ENCODE measurements at regions not wholly inside any gene's neighbourhood (a gene's known extent, or its start where the extent isn't known, plus 50 kb on each side); places are given as distances from the start of the nearest gene placed in this dataset.

- Histone ChIP-seq H2BK120ac (ENCODE audit: low read depth, low read length) (no peak overlapping the region), H3K4me1 (ENCODE audit: control insufficient read depth, low read depth, low read length) (no peaks in the 10 kb centered on the region), H3K36me3 (ENCODE audit: control insufficient read depth, insufficient read depth, low read length) (no peaks in the 10 kb centered on the region), H4K5ac (ENCODE audit: low read length) (no peak overlapping the region), H3K9ac (ENCODE audit: low read length) (no peak overlapping the region), H3K27me3 (ENCODE audit: insufficient read depth, low read length, poor library complexity) (no peaks in the 10 kb centered on the region), H3K4me2 (ENCODE audit: low read length) (no peak overlapping the region), H3K79me2 (ENCODE audit: control insufficient read depth, insufficient read depth, low read length) (no peaks in the 10 kb centered on the region), H3K27ac (ENCODE audit: low read depth, low read length) (no peak overlapping the region), H3K4ac (ENCODE audit: low read depth, low read length) (no peak overlapping the region), H4K8ac (ENCODE audit: low read depth, low read length) (no peak overlapping the region), H2BK5ac (ENCODE audit: low read length) (no peak overlapping the region), H3K79me1 (ENCODE audit: low read length) (no peaks in the 10 kb centered on the region), H2BK15ac (replicated peaks; ENCODE audit: low read depth) (no peak overlapping the region), H3K56ac (ENCODE audit: low read length) (no peak overlapping the region), H2AK5ac (ENCODE audit: low read length) (no peak overlapping the region), H3K23ac (ENCODE audit: low read length) (no peak overlapping the region), H3K18ac (ENCODE audit: low read length) (no peak overlapping the region), H3K4me3 (ENCODE audit: low read length) (no peak overlapping the region)
- no CpG with 5 or more reads among the region's 10 CpGs for WGBS (ENCODE audit: extremely low coverage, insufficient coverage, low lambda C conversion rate)
- no peak for DNase-seq
Observed at GRCh38 chr2:381181-381580, 93.3 kb upstream of the ALKAL2 start.

- Histone ChIP-seq H2BK120ac (ENCODE audit: low read depth, low read length) (no peak overlapping the region), H3K79me1 (ENCODE audit: low read length) (no peaks in the 10 kb centered on the region), H2AK5ac (ENCODE audit: low read length) (no peak overlapping the region), H3K27me3 (ENCODE audit: insufficient read depth, low read length, poor library complexity) (no peaks in the 10 kb centered on the region), H2BK5ac (ENCODE audit: low read length) (no peak overlapping the region), H3K36me3 (ENCODE audit: control insufficient read depth, insufficient read depth, low read length) (no peaks in the 10 kb centered on the region), H3K9ac (ENCODE audit: low read length) (no peak overlapping the region), H3K23ac (ENCODE audit: low read length) (no peak overlapping the region), H4K8ac (ENCODE audit: low read depth, low read length) (no peak overlapping the region), H3K27ac (ENCODE audit: low read depth, low read length) (no peak overlapping the region), H3K4ac (ENCODE audit: low read depth, low read length) (no peak overlapping the region), H3K79me2 (ENCODE audit: control insufficient read depth, insufficient read depth, low read length) (no peaks in the 10 kb centered on the region), H3K18ac (ENCODE audit: low read length) (no peak overlapping the region), H3K4me1 (ENCODE audit: control insufficient read depth, low read depth, low read length) (no peaks in the 10 kb centered on the region), H3K4me3 (ENCODE audit: low read length) (no peak overlapping the region), H4K5ac (ENCODE audit: low read length) (no peak overlapping the region), H3K56ac (ENCODE audit: low read length) (no peak overlapping the region), H2BK15ac (replicated peaks; ENCODE audit: low read depth) (no peak overlapping the region), H3K4me2 (ENCODE audit: low read length) (no peak overlapping the region)
- DNase-seq = no peak
- WGBS (ENCODE audit: extremely low coverage, insufficient coverage, low lambda C conversion rate) = no CpG with 5 or more reads among the region's 7 CpGs
Observed at GRCh38 chr2:380772-381171, 92.9 kb upstream of the ALKAL2 start.

GRCh38 chr2:380221-380620 is 92.3 kb upstream of the ALKAL2 start:
- no peaks in the 10 kb centered on the region for H3K4me1 ChIP-seq (ENCODE audit: control insufficient read depth, low read depth, low read length)
- H3K9ac ChIP-seq (ENCODE audit: low read length) = no peak overlapping the region
- H3K27ac ChIP-seq (ENCODE audit: low read depth, low read length) = no peak overlapping the region
- H3K27me3 ChIP-seq (ENCODE audit: insufficient read depth, low read length, poor library complexity) = no peaks in the 10 kb centered on the region
- H3K23ac ChIP-seq (ENCODE audit: low read length) = no peak overlapping the region
- no peak overlapping the region for H2BK5ac ChIP-seq (ENCODE audit: low read length)
- H3K4ac ChIP-seq (ENCODE audit: low read depth, low read length) = no peak overlapping the region
- H3K4me3 ChIP-seq (ENCODE audit: low read length) = no peak overlapping the region
- no peak overlapping the region for H2BK120ac ChIP-seq (ENCODE audit: low read depth, low read length)
- no peak overlapping the region for H4K8ac ChIP-seq (ENCODE audit: low read depth, low read length)
- H3K56ac ChIP-seq (ENCODE audit: low read length) = no peak overlapping the region
- no peak overlapping the region for H3K4me2 ChIP-seq (ENCODE audit: low read length)
- H3K18ac ChIP-seq (ENCODE audit: low read length) = no peak overlapping the region
- H3K79me1 ChIP-seq (ENCODE audit: low read length) = no peaks in the 10 kb centered on the region
- H2BK15ac ChIP-seq (replicated peaks; ENCODE audit: low read depth) = no peak overlapping the region
- H3K79me2 ChIP-seq (ENCODE audit: control insufficient read depth, insufficient read depth, low read length) = no peaks in the 10 kb centered on the region
- DNase-seq = no peak
- H4K5ac ChIP-seq (ENCODE audit: low read length) = no peak overlapping the region
- no peak overlapping the region for H2AK5ac ChIP-seq (ENCODE audit: low read length)
- WGBS (ENCODE audit: extremely low coverage, insufficient coverage, low lambda C conversion rate) = no CpG with 5 or more reads among the region's 2 CpGs
- no peaks in the 10 kb centered on the region for H3K36me3 ChIP-seq (ENCODE audit: control insufficient read depth, insufficient read depth, low read length)

- no peak overlapping the region for H2BK5ac ChIP-seq (ENCODE audit: low read length)
- H3K4ac ChIP-seq (ENCODE audit: low read depth, low read length) = no peak overlapping the region
- H2BK15ac ChIP-seq (replicated peaks; ENCODE audit: low read depth) = no peak overlapping the region
- H3K23ac ChIP-seq (ENCODE audit: low read length) = no peak overlapping the region
- no peak overlapping the region for H4K8ac ChIP-seq (ENCODE audit: low read depth, low read length)
- H3K79me1 ChIP-seq (ENCODE audit: low read length) = no peaks in the 10 kb centered on the region
- no peak overlapping the region for H3K27ac ChIP-seq (ENCODE audit: low read depth, low read length)
- H3K27me3 ChIP-seq (ENCODE audit: insufficient read depth, low read length, poor library complexity) = no peaks in the 10 kb centered on the region
- no peak overlapping the region for H3K18ac ChIP-seq (ENCODE audit: low read length)
- H2AK5ac ChIP-seq (ENCODE audit: low read length) = no peak overlapping the region
- H3K4me1 ChIP-seq (ENCODE audit: control insufficient read depth, low read depth, low read length) = no peaks in the 10 kb centered on the region
- H2BK120ac ChIP-seq (ENCODE audit: low read depth, low read length) = no peak overlapping the region
- no peak overlapping the region for H3K4me2 ChIP-seq (ENCODE audit: low read length)
- DNase-seq = no peak
- H3K79me2 ChIP-seq (ENCODE audit: control insufficient read depth, insufficient read depth, low read length) = no peaks in the 10 kb centered on the region
- no peak overlapping the region for H4K5ac ChIP-seq (ENCODE audit: low read length)
- H3K36me3 ChIP-seq (ENCODE audit: control insufficient read depth, insufficient read depth, low read length) = no peaks in the 10 kb centered on the region
- WGBS (ENCODE audit: extremely low coverage, insufficient coverage, low lambda C conversion rate) = no CpG with 5 or more reads among the region's 7 CpGs
- H3K56ac ChIP-seq (ENCODE audit: low read length) = no peak overlapping the region
- H3K9ac ChIP-seq (ENCODE audit: low read length) = no peak overlapping the region
- no peak overlapping the region for H3K4me3 ChIP-seq (ENCODE audit: low read length)
Observed at GRCh38 chr2:379778-380177, 91.9 kb upstream of the ALKAL2 start.

DNA sequence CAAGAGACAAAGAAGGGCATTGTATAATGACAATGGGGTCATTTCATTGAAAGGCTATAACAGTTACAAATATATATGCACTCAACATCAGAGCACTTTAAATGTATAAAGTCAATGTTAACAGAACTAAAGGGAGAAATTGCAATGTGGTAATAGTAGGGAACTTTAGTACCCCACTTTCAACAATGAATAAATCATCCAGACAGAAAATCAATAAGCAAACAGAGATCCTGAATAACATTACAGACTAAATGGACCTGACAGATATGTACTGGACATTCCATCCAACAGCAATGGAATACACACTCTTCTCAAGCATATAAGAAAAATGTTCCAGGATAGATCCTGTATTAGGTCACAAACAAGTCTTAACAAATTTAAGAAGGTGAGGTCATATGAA is 90.5 kb upstream of the ALKAL2 start:
- Histone ChIP-seq H2BK5ac (ENCODE audit: low read length) (no peak overlapping the region), H4K8ac (ENCODE audit: low read depth, low read length) (no peak overlapping the region), H3K4me2 (ENCODE audit: low read length) (no peak overlapping the region), H3K4ac (ENCODE audit: low read depth, low read length) (no peak overlapping the region), H3K4me1 (ENCODE audit: control insufficient read depth, low read depth, low read length) (no peaks in the 10 kb centered on the region), H3K27ac (ENCODE audit: low read depth, low read length) (no peak overlapping the region), H2BK15ac (replicated peaks; ENCODE audit: low read depth) (no peak overlapping the region), H3K36me3 (ENCODE audit: control insufficient read depth, insufficient read depth, low read length) (no peaks in the 10 kb centered on the region), H3K18ac (ENCODE audit: low read length) (no peak overlapping the region), H3K56ac (ENCODE audit: low read length) (no peak overlapping the region), H3K27me3 (ENCODE audit: insufficient read depth, low read length, poor library complexity) (no peaks in the 10 kb centered on the region), H3K79me2 (ENCODE audit: control insufficient read depth, insufficient read depth, low read length) (no peaks in the 10 kb centered on the region), H3K79me1 (ENCODE audit: low read length) (no peaks in the 10 kb centered on the region), H4K5ac (ENCODE audit: low read length) (no peak overlapping the region), H3K23ac (ENCODE audit: low read length) (no peak overlapping the region), H3K4me3 (ENCODE audit: low read length) (no peak overlapping the region), H2BK120ac (ENCODE audit: low read depth, low read length) (no peak overlapping the region), H2AK5ac (ENCODE audit: low read length) (no peak overlapping the region), H3K9ac (ENCODE audit: low read length) (no peak overlapping the region)
- DNase-seq = no peak

GRCh38 chr2:377414-377813 is 89.5 kb upstream of the ALKAL2 start:
- no peaks in the 10 kb centered on the region for H3K27me3 ChIP-seq (ENCODE audit: insufficient read depth, low read length, poor library complexity)
- H3K79me1 ChIP-seq (ENCODE audit: low read length) = no peaks in the 10 kb centered on the region
- WGBS (ENCODE audit: extremely low coverage, insufficient coverage, low lambda C conversion rate) = no CpG with 5 or more reads among the region's 2 CpGs

More at GRCh38 chr2:377414-377813, 89.5 kb upstream of the ALKAL2 start:
- Histone ChIP-seq H3K18ac (ENCODE audit: low read length) (no peak overlapping the region), H3K4ac (ENCODE audit: low read depth, low read length) (no peak overlapping the region), H3K56ac (ENCODE audit: low read length) (no peak overlapping the region), H3K27ac (ENCODE audit: low read depth, low read length) (no peak overlapping the region), H2BK15ac (replicated peaks; ENCODE audit: low read depth) (no peak overlapping the region), H3K4me3 (ENCODE audit: low read length) (no peak overlapping the region), H3K4me2 (ENCODE audit: low read length) (no peak overlapping the region), H3K4me1 (ENCODE audit: control insufficient read depth, low read depth, low read length) (no peaks in the 10 kb centered on the region), H3K79me2 (ENCODE audit: control insufficient read depth, insufficient read depth, low read length) (no peaks in the 10 kb centered on the region), H2BK5ac (ENCODE audit: low read length) (no peak overlapping the region), H3K23ac (ENCODE audit: low read length) (no peak overlapping the region), H4K5ac (ENCODE audit: low read length) (no peak overlapping the region), H2BK120ac (ENCODE audit: low read depth, low read length) (no peak overlapping the region), H3K36me3 (ENCODE audit: control insufficient read depth, insufficient read depth, low read length) (no peaks in the 10 kb centered on the region), H2AK5ac (ENCODE audit: low read length) (no peak overlapping the region), H4K8ac (ENCODE audit: low read depth, low read length) (no peak overlapping the region), H3K9ac (ENCODE audit: low read length) (no peak overlapping the region)
- no peak for DNase-seq

Data from mesendoderm (in vitro differentiated cells).